Panc1 (cell line): ENCODE measurements at regions not wholly inside any gene's neighbourhood (a gene's known extent, or its start where the extent isn't known, plus 50 kb on each side); places are given as distances from the start of the nearest gene placed in this dataset.

ENCODE experiments used
- ATAC-seq: fragments of 200-7000 bp; cut with Tn5 transposase; 2 replicates; pipeline ENCODE4 v1.9.1; 2020; ENCODE audit warnings: mild to moderate bottlenecking, moderate library complexity
- BruUV-seq: library from RNA; stranded (reverse); fragments of 400-500 nt; replicated peaks from 2 replicates; lab custom pipeline; 2021; lab: Mats Ljungman, UMichigan
- CTCF ChIA-PET: fragments of 300-600 bp; sonication (Branson Sonifier 250); formaldehyde crosslinking; loops from one replicate; lab custom pipeline; 2022; ENCODE audit warnings: antibody characterized with exemption; lab: Charles Lee
- POLR2A ChIA-PET: fragments of 300-600 bp; sonication (Branson Sonifier 250); formaldehyde crosslinking; loops from one replicate; lab custom pipeline; 2022; ENCODE audit warnings: antibody characterized with exemption; lab: Charles Lee
- DNase-seq: peaks from one replicate; pipeline ENCODE4 v3.0.0-alpha.2; 2010; ENCODE audit warnings: low read depth, low spot score
- H3K27ac ChIP-seq: 2 replicates; pipeline ENCODE4 v1.5.1; 2011; ENCODE audit warnings: mild to moderate bottlenecking, low read length, inconsistent platforms
- H3K27me3 ChIP-seq: fragments of 200-500 bp; sonication (Bioruptor generic); 2 replicates; pipeline ENCODE4 v1.6.0; 2014; ENCODE audit warnings: low read length, inconsistent platforms; ENCODE audit not compliant: control insufficient read depth, insufficient read depth
- H3K36me3 ChIP-seq: fragments of 200-500 bp; sonication (Bioruptor generic); 2 replicates; pipeline ENCODE4 v1.5.1; 2014; ENCODE audit warnings: inconsistent platforms, mild to moderate bottlenecking, low read length, moderate library complexity; ENCODE audit not compliant: control insufficient read depth, insufficient read depth
- H3K4me1 ChIP-seq: 2 replicates; pipeline ENCODE4 v1.5.1; 2011; ENCODE audit warnings: inconsistent platforms, mild to moderate bottlenecking, low read length, moderate library complexity; ENCODE audit not compliant: control insufficient read depth, insufficient read depth
- H3K4me3 ChIP-seq, 2 experiments: 2 replicates each; pipeline ENCODE4 v1.5.1; 2011 to 2012; ENCODE audit warnings: low read depth in 2 of 2, low read length in 2 of 2, mild to moderate bottlenecking in 2 of 2, inconsistent platforms in 1 of 2, moderate library complexity in 1 of 2
- H3K9me3 ChIP-seq: fragments of 200-500 bp; sonication (Bioruptor generic); 2 replicates; pipeline ENCODE4 v1.5.1; 2014; ENCODE audit warnings: low read depth, mild to moderate bottlenecking, inconsistent platforms, low read length, moderate library complexity; ENCODE audit not compliant: control insufficient read depth, insufficient read depth
- POLR2AphosphoS5 ChIP-seq: IDR thresholded peaks from 2 replicates; pipeline ENCODE4 v1.6.1; 2012; ENCODE audit warnings: mild to moderate bottlenecking, low read depth, low read length, moderate library complexity
- SIN3A ChIP-seq: IDR thresholded peaks from 2 replicates; pipeline ENCODE4 v1.6.1; 2012; ENCODE audit warnings: low read depth, mild to moderate bottlenecking, low read length, moderate library complexity, borderline replicate concordance; ENCODE audit not compliant: insufficient read depth
- TCF7L2 ChIP-seq: IDR thresholded peaks from 2 replicates; pipeline ENCODE4 v1.6.1; 2011; ENCODE audit warnings: mild to moderate bottlenecking, low read depth, low read length, inconsistent platforms
- in situ Hi-C: cut with HindIII; loops from 2 replicates; pipeline ENCODE4 v1.10.0; 2016; ENCODE audit warnings: low sequenced_read_pairs, low pct_unique_long_range_greater_than_20kb
- intact Hi-C: fragments of 100-400 bp; cut with micrococcal nuclease; formaldehyde crosslinking; loops from one replicate; pipeline ENCODE4 v1.10.0; 2022; ENCODE audit not compliant: unreplicated experiment
- TF ChIP-seq, protein P1 (sequence below): fragments of 450-650 bp; IDR thresholded peaks from 2 replicates; pipeline ENCODE4 v1.5.1; 2017; ENCODE audit warnings: mild to moderate bottlenecking
- TF ChIP-seq, protein P2 (sequence below), 2 experiments: IDR thresholded peaks; 2 replicates each; pipeline ENCODE4 v1.6.1; 2011 to 2012; ENCODE audit warnings: low read depth in 2 of 2, control low read depth in 1 of 2, low read length in 1 of 2, mild to moderate bottlenecking in 1 of 2, moderate library complexity in 1 of 2; ENCODE audit not compliant: insufficient read depth in 1 of 2

DNA sequence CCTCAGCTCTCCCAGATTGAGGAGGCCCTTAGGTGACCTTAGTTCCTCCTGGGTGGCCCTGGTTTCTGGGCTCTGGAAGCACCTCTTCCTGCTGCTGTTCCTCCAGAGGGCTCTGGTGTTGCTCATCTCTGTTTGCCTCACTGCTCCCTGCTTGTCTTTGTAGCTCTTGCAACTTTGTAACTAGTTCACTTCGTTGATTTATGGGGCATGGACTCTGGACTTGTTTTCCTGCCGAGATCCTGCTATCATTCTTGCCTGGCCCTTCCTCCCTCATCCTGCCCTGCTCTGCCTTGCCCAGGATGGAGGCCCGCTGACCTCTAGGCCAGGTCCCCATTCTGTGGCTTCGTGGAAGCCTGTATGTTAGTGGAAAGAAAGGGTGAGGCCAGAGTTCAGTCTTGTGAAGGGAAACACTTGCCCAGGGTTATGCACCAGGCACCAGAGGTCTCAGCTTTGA lies 169.3 kb downstream of the MACROH2A1 start:
- Histone ChIP-seq H3K9me3 (no peaks in the 10 kb centered on the region), H3K27me3 (no peaks in the 10 kb centered on the region), H3K36me3 (no peaks in the 10 kb centered on the region), H3K4me1 (no peaks in the 10 kb centered on the region), H3K27ac (no peak overlapping the region), H3K4me3 (no peak overlapping the region)
- in situ Hi-C loops (no loop called here), intact Hi-C loops (no loop called here)
- ATAC-seq: no peak
- no TSS peak for BruUV-seq
- TF ChIP-seq, protein P1, sequence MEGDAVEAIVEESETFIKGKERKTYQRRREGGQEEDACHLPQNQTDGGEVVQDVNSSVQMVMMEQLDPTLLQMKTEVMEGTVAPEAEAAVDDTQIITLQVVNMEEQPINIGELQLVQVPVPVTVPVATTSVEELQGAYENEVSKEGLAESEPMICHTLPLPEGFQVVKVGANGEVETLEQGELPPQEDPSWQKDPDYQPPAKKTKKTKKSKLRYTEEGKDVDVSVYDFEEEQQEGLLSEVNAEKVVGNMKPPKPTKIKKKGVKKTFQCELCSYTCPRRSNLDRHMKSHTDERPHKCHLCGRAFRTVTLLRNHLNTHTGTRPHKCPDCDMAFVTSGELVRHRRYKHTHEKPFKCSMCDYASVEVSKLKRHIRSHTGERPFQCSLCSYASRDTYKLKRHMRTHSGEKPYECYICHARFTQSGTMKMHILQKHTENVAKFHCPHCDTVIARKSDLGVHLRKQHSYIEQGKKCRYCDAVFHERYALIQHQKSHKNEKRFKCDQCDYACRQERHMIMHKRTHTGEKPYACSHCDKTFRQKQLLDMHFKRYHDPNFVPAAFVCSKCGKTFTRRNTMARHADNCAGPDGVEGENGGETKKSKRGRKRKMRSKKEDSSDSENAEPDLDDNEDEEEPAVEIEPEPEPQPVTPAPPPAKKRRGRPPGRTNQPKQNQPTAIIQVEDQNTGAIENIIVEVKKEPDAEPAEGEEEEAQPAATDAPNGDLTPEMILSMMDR: no peak
- TF ChIP-seq POLR2AphosphoS5 (no peak), TCF7L2 (no peak), SIN3A (no peak)
- TF ChIP-seq, protein P2, sequence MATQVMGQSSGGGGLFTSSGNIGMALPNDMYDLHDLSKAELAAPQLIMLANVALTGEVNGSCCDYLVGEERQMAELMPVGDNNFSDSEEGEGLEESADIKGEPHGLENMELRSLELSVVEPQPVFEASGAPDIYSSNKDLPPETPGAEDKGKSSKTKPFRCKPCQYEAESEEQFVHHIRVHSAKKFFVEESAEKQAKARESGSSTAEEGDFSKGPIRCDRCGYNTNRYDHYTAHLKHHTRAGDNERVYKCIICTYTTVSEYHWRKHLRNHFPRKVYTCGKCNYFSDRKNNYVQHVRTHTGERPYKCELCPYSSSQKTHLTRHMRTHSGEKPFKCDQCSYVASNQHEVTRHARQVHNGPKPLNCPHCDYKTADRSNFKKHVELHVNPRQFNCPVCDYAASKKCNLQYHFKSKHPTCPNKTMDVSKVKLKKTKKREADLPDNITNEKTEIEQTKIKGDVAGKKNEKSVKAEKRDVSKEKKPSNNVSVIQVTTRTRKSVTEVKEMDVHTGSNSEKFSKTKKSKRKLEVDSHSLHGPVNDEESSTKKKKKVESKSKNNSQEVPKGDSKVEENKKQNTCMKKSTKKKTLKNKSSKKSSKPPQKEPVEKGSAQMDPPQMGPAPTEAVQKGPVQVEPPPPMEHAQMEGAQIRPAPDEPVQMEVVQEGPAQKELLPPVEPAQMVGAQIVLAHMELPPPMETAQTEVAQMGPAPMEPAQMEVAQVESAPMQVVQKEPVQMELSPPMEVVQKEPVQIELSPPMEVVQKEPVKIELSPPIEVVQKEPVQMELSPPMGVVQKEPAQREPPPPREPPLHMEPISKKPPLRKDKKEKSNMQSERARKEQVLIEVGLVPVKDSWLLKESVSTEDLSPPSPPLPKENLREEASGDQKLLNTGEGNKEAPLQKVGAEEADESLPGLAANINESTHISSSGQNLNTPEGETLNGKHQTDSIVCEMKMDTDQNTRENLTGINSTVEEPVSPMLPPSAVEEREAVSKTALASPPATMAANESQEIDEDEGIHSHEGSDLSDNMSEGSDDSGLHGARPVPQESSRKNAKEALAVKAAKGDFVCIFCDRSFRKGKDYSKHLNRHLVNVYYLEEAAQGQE (IDR thresholded peaks at IDR 0.05; ENCODE audit: insufficient read depth in 1 of 2, low read depth in 2 of 2, low read length in 1 of 2): no peak
- DNase-seq: no peak
- POLR2A ChIA-PET: no interaction called here
- CTCF ChIA-PET: no interaction called here

DNA sequence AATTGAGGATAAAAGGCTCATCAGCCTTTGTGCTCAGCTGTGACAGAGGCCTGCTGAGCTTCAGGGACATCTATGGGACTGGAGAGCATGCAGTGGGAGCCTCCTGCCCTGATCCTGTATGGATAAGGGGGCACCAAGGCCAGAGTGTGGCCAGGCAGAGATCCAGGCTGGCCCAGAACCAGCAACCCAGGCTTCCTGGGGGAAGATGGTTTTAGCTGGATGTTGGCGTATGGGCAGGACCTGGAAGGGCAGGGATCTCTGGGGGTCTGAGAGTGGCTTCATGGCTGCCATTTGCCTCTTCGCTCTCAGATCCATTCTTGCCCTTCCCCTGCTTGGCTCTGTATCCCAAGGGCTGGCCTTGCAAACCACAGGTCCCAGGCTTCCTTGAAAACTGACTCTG lies 169.9 kb downstream of the MACROH2A1 start:
- POLR2A ChIA-PET: no interaction called here
- in situ Hi-C loops: no loop called here

More for the DNA sequence above, 169.9 kb downstream of the MACROH2A1 start:
- CTCF ChIA-PET: no interaction called here
- H3K4me3 ChIP-seq: no peak overlapping the region
- H3K9me3 ChIP-seq: no peaks in the 10 kb centered on the region
- H3K27ac ChIP-seq: no peak overlapping the region
- DNase-seq: no peak
- no peaks in the 10 kb centered on the region for H3K27me3 ChIP-seq
- no peaks in the 10 kb centered on the region for H3K36me3 ChIP-seq
- intact Hi-C loops: no loop called here
- H3K4me1 ChIP-seq: no peaks in the 10 kb centered on the region
- no peak for ATAC-seq
- TF ChIP-seq SIN3A (no peak), POLR2AphosphoS5 (no peak), TCF7L2 (no peak)
- TF ChIP-seq, protein P2 (IDR thresholded peaks at IDR 0.05; ENCODE audit: insufficient read depth in 1 of 2, low read depth in 2 of 2, low read length in 1 of 2): no peak
- TF ChIP-seq, protein P1: no peak
- BruUV-seq: no TSS peak
